Mucosa of stomach (tissue), 1 donor: ENCODE measurements at regions not wholly inside any gene's neighbourhood (a gene's known extent, or its start where the extent isn't known, plus 50 kb on each side); places are given as distances from the start of the nearest gene placed in this dataset.

Experiments used
- H3K27me3 ChIP-seq: one replicate; pipeline ENCODE4 v1.7.0; 2013; ENCODE audit warnings: mild to moderate bottlenecking, low read length; ENCODE audit not compliant: control insufficient read depth, insufficient read depth
- H3K36me3 ChIP-seq: one replicate; pipeline ENCODE4 v1.7.0; 2013; ENCODE audit warnings: low read length; ENCODE audit not compliant: control insufficient read depth, insufficient read depth
- H3K4me1 ChIP-seq: one replicate; pipeline ENCODE4 v1.7.0; 2013; ENCODE audit warnings: mild to moderate bottlenecking, low read length; ENCODE audit not compliant: control insufficient read depth, insufficient read depth
- H3K4me3 ChIP-seq: one replicate; pipeline ENCODE4 v1.7.0; 2013; ENCODE audit warnings: low read length
- H3K9ac ChIP-seq: one replicate; pipeline ENCODE4 v1.7.0; 2013; ENCODE audit warnings: mild to moderate bottlenecking, low read length, moderate library complexity
- H3K9me3 ChIP-seq: one replicate; pipeline ENCODE4 v1.7.0; 2013; ENCODE audit warnings: mild to moderate bottlenecking, low read length, moderate library complexity; ENCODE audit not compliant: control insufficient read depth
- donor health status: Pancreatic carcinoma.

- peaks cover 11% of the 10 kb centered on the region for H3K4me1 ChIP-seq
Measured at GRCh38 chr5:40397091-40397490, 282.6 kb upstream of the PTGER4 start.

GRCh38 chr5:40396317-40396716, 283.4 kb upstream of the PTGER4 start:
- H3K36me3 ChIP-seq: no peaks in the 10 kb centered on the region
- no peaks in the 10 kb centered on the region for H3K9me3 ChIP-seq
- no peaks in the 10 kb centered on the region for H3K27me3 ChIP-seq
- H3K4me3 ChIP-seq: no peak overlapping the region
- H3K9ac ChIP-seq: no peak overlapping the region
- peaks cover 17% of the 10 kb centered on the region for H3K4me1 ChIP-seq

More at GRCh38 chr5:40397091-40397490, 282.6 kb upstream of the PTGER4 start:
- Histone ChIP-seq H3K9me3 (no peaks in the 10 kb centered on the region), H3K9ac (no peak overlapping the region), H3K27me3 (no peaks in the 10 kb centered on the region), H3K36me3 (no peaks in the 10 kb centered on the region), H3K4me3 (no peak overlapping the region)

- Histone ChIP-seq H3K4me1 (peaks cover 25% of the 10 kb centered on the region), H3K4me3 (no peak overlapping the region), H3K36me3 (no peaks in the 10 kb centered on the region), H3K27me3 (no peaks in the 10 kb centered on the region), H3K9ac (no peak overlapping the region), H3K9me3 (no peaks in the 10 kb centered on the region)
Measured at GRCh38 chr5:40395251-40395650, 284.5 kb upstream of the PTGER4 start.

- no peaks in the 10 kb centered on the region for H3K27me3 ChIP-seq
- H3K9ac ChIP-seq: no peak overlapping the region
- peaks cover 25% of the 10 kb centered on the region for H3K4me1 ChIP-seq
- no peaks in the 10 kb centered on the region for H3K9me3 ChIP-seq
- no peak overlapping the region for H3K4me3 ChIP-seq
- no peaks in the 10 kb centered on the region for H3K36me3 ChIP-seq
Measured at GRCh38 chr5:40394698-40395097, 285.0 kb upstream of the PTGER4 start.

- Histone ChIP-seq H3K27me3 (no peaks in the 10 kb centered on the region), H3K4me3 (no peak overlapping the region), H3K4me1 (peaks cover 28% of the 10 kb centered on the region), H3K36me3 (no peaks in the 10 kb centered on the region), H3K9ac (peak overlapping the region; percentile 36), H3K9me3 (no peaks in the 10 kb centered on the region)
Measured at GRCh38 chr5:40391642-40392041, 288.1 kb upstream of the PTGER4 start.

- H3K4me3 ChIP-seq: no peak overlapping the region
- no peaks in the 10 kb centered on the region for H3K9me3 ChIP-seq
- no peaks in the 10 kb centered on the region for H3K36me3 ChIP-seq
- no peaks in the 10 kb centered on the region for H3K27me3 ChIP-seq
- H3K9ac ChIP-seq: peak overlapping the region; percentile 36
- H3K4me1 ChIP-seq: peaks cover 31% of the 10 kb centered on the region
Measured at GRCh38 chr5:40390281-40391149, 289.2 kb upstream of the PTGER4 start.

- Histone ChIP-seq H3K9ac (no peak overlapping the region), H3K36me3 (no peaks in the 10 kb centered on the region), H3K27me3 (no peaks in the 10 kb centered on the region), H3K4me3 (no peak overlapping the region), H3K4me1 (peaks cover 31% of the 10 kb centered on the region), H3K9me3 (no peaks in the 10 kb centered on the region)
Measured at GRCh38 chr5:40389591-40389990, 290.1 kb upstream of the PTGER4 start.

GRCh38 chr5:40386289-40386688, 293.4 kb upstream of the PTGER4 start:
- Histone ChIP-seq H3K4me1 (peaks cover 19% of the 10 kb centered on the region), H3K9ac (no peak overlapping the region), H3K4me3 (no peak overlapping the region), H3K36me3 (no peaks in the 10 kb centered on the region), H3K27me3 (no peaks in the 10 kb centered on the region), H3K9me3 (no peaks in the 10 kb centered on the region)

GRCh38 chr5:40385544-40385943, 294.2 kb upstream of the PTGER4 start:
- H3K4me3 ChIP-seq: no peak overlapping the region
- H3K9ac ChIP-seq: no peak overlapping the region
- peaks cover 12% of the 10 kb centered on the region for H3K4me1 ChIP-seq

GRCh38 chr5:40384782-40385390, 294.8 kb upstream of the PTGER4 start:
- Histone ChIP-seq H3K9me3 (no peaks in the 10 kb centered on the region), H3K4me1 (peaks cover 12% of the 10 kb centered on the region), H3K4me3 (no peak overlapping the region), H3K27me3 (no peaks in the 10 kb centered on the region), H3K36me3 (no peaks in the 10 kb centered on the region), H3K9ac (no peak overlapping the region)

More at GRCh38 chr5:40385544-40385943, 294.2 kb upstream of the PTGER4 start:
- Histone ChIP-seq H3K36me3 (no peaks in the 10 kb centered on the region), H3K27me3 (no peaks in the 10 kb centered on the region), H3K9me3 (no peaks in the 10 kb centered on the region)

GRCh38 chr5:40383749-40384651, 295.7 kb upstream of the PTGER4 start:
- Histone ChIP-seq H3K4me1 (peaks cover 10% of the 10 kb centered on the region), H3K36me3 (no peaks in the 10 kb centered on the region), H3K9me3 (no peaks in the 10 kb centered on the region)

More at GRCh38 chr5:40383749-40384651, 295.7 kb upstream of the PTGER4 start:
- Histone ChIP-seq H3K27me3 (no peaks in the 10 kb centered on the region), H3K9ac (no peak overlapping the region), H3K4me3 (no peak overlapping the region)
